Calu3 (cell line): ENCODE measurements at regions not wholly inside any gene's neighbourhood (a gene's known extent, or its start where the extent isn't known, plus 50 kb on each side); places are given as distances from the start of the nearest gene placed in this dataset.
A peak's percentile ranks its signal among the peaks of the same experiment; 100 is the strongest.

Experiments
- BruUV-seq: library from RNA; stranded (reverse); fragments of 400-500 nt; replicated peaks from 2 replicates; lab custom pipeline; 2021; lab: Mats Ljungman, UMichigan
- CTCF ChIA-PET: fragments of 300-600 bp; sonication (Branson Sonifier 250); formaldehyde crosslinking; loops from one replicate; lab custom pipeline; 2022; ENCODE audit warnings: antibody characterized with exemption; lab: Charles Lee
- DNase-seq: peaks from one replicate; pipeline ENCODE4 v3.0.0; 2022
- H3K27ac Mint-ChIP-seq: one replicate; pipeline ENCODE4 v1.8.0; 2022; ENCODE audit warnings: mixed read lengths; ENCODE audit not compliant: unreplicated experiment
- H3K27me3 Mint-ChIP-seq: one replicate; pipeline ENCODE4 v1.8.0; 2022; ENCODE audit warnings: mixed read lengths; ENCODE audit not compliant: unreplicated experiment
- H3K36me3 Mint-ChIP-seq: one replicate; pipeline ENCODE4 v1.8.0; 2022; ENCODE audit warnings: mild to moderate bottlenecking, moderate library complexity, mixed read lengths; ENCODE audit not compliant: insufficient read depth, unreplicated experiment
- H3K4me1 Mint-ChIP-seq: one replicate; pipeline ENCODE4 v1.8.0; 2022; ENCODE audit warnings: mild to moderate bottlenecking, low read depth, mixed read lengths; ENCODE audit not compliant: unreplicated experiment
- H3K4me3 Mint-ChIP-seq: one replicate; pipeline ENCODE4 v1.8.0; 2022; ENCODE audit warnings: mild to moderate bottlenecking, low read depth, moderate library complexity, mixed read lengths; ENCODE audit not compliant: unreplicated experiment
- H3K9me3 Mint-ChIP-seq: one replicate; pipeline ENCODE4 v1.8.0; 2022; ENCODE audit warnings: low read depth, mixed read lengths; ENCODE audit not compliant: unreplicated experiment
- CTCF ChIP-seq: fragments of 200-600 bp; IDR thresholded peaks from one replicate; pipeline ENCODE4 v1.8.0; 2022; ENCODE audit warnings: antibody characterized with exemption; ENCODE audit not compliant: unreplicated experiment
- intact Hi-C: fragments of 100-400 bp; cut with micrococcal nuclease; formaldehyde crosslinking; loops from one replicate; pipeline ENCODE4 v1.10.0; 2022; ENCODE audit not compliant: unreplicated experiment

GRCh38 chr10:105952153-105952552 lies 1212.4 kb downstream of the SORCS1 start:
- Mint-ChIP-seq H3K9me3 (peaks cover 2% of the 10 kb centered on the region), H3K27me3 (no peaks in the 10 kb centered on the region), H3K4me3 (no peak overlapping the region), H3K4me1 (no peaks in the 10 kb centered on the region), H3K36me3 (no peaks in the 10 kb centered on the region), H3K27ac (no peak overlapping the region)
- BruUV-seq: no TSS peak
- CTCF ChIA-PET: no interaction called here
- DNase-seq: no peak
- TF ChIP-seq CTCF: no peak
- intact Hi-C loops: loop anchor here (2.0 kb wide), 1 partner anchor 223 kb away; no protein-coding TSS in a partner anchor

- no peak for TF ChIP-seq CTCF
- intact Hi-C loops: no loop called here
- H3K4me3 Mint-ChIP-seq: no peak overlapping the region
Measured at GRCh38 chr10:105950410-105950809, 1214.1 kb downstream of the SORCS1 start.

GRCh38 chr10:105949721-105950120 lies 1214.8 kb downstream of the SORCS1 start:
- DNase-seq: no peak
- H3K4me1 Mint-ChIP-seq: no peaks in the 10 kb centered on the region
- no peak overlapping the region for H3K27ac Mint-ChIP-seq
- TF ChIP-seq CTCF: no peak
- H3K4me3 Mint-ChIP-seq: no peak overlapping the region
- intact Hi-C loops: no loop called here
- H3K27me3 Mint-ChIP-seq: no peaks in the 10 kb centered on the region
- CTCF ChIA-PET: no interaction called here
- H3K36me3 Mint-ChIP-seq: no peaks in the 10 kb centered on the region
- BruUV-seq: no TSS peak
- peaks cover 2% of the 10 kb centered on the region for H3K9me3 Mint-ChIP-seq

More at GRCh38 chr10:105950410-105950809, 1214.1 kb downstream of the SORCS1 start:
- Mint-ChIP-seq H3K9me3 (peaks cover 2% of the 10 kb centered on the region), H3K36me3 (no peaks in the 10 kb centered on the region), H3K27me3 (no peaks in the 10 kb centered on the region), H3K27ac (no peak overlapping the region), H3K4me1 (no peaks in the 10 kb centered on the region)
- CTCF ChIA-PET: no interaction called here
- no TSS peak for BruUV-seq
- peak; percentile 27 for DNase-seq

- H3K4me1 Mint-ChIP-seq: no peaks in the 10 kb centered on the region
- no peak for TF ChIP-seq CTCF
- no peak for DNase-seq
Measured at GRCh38 chr10:105925045-105925785, 1239.3 kb downstream of the SORCS1 start.

More at GRCh38 chr10:105925045-105925785, 1239.3 kb downstream of the SORCS1 start:
- Mint-ChIP-seq H3K36me3 (no peaks in the 10 kb centered on the region), H3K27me3 (no peaks in the 10 kb centered on the region), H3K9me3 (peaks cover 6% of the 10 kb centered on the region), H3K27ac (no peak overlapping the region), H3K4me3 (no peak overlapping the region)
- BruUV-seq: no TSS peak
- CTCF ChIA-PET: no interaction called here
- intact Hi-C loops: no loop called here
